ENCODE measurements at regions not wholly inside any gene's neighbourhood (a gene's known extent, or its start where the extent isn't known, plus 50 kb on each side); places are given as distances from the start of the nearest gene placed in this dataset.

- TF ChIP-seq, protein P1, sequence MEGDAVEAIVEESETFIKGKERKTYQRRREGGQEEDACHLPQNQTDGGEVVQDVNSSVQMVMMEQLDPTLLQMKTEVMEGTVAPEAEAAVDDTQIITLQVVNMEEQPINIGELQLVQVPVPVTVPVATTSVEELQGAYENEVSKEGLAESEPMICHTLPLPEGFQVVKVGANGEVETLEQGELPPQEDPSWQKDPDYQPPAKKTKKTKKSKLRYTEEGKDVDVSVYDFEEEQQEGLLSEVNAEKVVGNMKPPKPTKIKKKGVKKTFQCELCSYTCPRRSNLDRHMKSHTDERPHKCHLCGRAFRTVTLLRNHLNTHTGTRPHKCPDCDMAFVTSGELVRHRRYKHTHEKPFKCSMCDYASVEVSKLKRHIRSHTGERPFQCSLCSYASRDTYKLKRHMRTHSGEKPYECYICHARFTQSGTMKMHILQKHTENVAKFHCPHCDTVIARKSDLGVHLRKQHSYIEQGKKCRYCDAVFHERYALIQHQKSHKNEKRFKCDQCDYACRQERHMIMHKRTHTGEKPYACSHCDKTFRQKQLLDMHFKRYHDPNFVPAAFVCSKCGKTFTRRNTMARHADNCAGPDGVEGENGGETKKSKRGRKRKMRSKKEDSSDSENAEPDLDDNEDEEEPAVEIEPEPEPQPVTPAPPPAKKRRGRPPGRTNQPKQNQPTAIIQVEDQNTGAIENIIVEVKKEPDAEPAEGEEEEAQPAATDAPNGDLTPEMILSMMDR (IDR thresholded peaks at IDR 0.05; ENCODE audit: low read length): no peak
- TF ChIP-seq EZH2 (optimal IDR thresholded peaks at IDR 0.05; ENCODE audit: low read depth, low read length) (no peak), EZH2phosphoT487 (IDR thresholded peaks at IDR 0.05; ENCODE audit: low read length) (no peak)
These were observed 369.4 kb downstream of the CDH9 start for GRCh38 chr5:26669031-26669430.

Measured in MM.1S (cell line).